Transverse colon (tissue), 3 donors: ENCODE measurements at regions not wholly inside any gene's neighbourhood (a gene's known extent, or its start where the extent isn't known, plus 50 kb on each side); places are given as distances from the start of the nearest gene placed in this dataset.

Experiments
- EP300 ChIP-seq: sonication (generic); formaldehyde crosslinking; IDR thresholded peaks from one replicate; pipeline ENCODE4 v1.6.1; 2017; ENCODE audit warnings: antibody characterized with exemption, low read depth
- TF ChIP-seq, protein P1 (sequence below), 5 experiments: fragments of 200-600 bp in 3 of 5; fragments of 450-650 bp in 2 of 5; sonication (generic) in 3 of 5; IDR thresholded peaks; 1 replicate in 2 of 5; 2 replicates in 3 of 5; pipeline ENCODE4 v1.5.1; 2016 to 2017; ENCODE audit warnings: antibody characterized with exemption in 5 of 5, inconsistent platforms in 3 of 5, mild to moderate bottlenecking in 2 of 5, moderate library complexity in 1 of 5

DNA sequence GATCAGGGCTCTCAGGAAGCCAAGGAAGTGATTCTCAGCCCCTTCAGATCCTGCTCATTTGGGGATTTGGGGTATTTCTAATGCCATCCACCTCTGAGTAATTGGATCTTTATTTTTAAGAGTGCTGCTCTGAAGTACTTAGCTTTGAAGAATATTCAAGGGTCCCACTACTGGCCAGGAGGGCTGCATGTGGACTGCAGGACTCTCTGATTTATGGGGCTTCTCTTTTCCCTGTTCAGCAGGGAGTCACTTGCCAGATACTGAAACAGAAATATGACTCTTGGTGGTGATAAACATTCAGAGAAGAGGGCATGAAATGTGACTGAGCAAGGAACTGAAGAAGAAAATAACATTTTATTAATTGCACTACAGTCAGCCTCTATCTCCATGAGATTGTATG, 138.5 kb downstream of the MTX2 start:
- TF ChIP-seq, protein P1, sequence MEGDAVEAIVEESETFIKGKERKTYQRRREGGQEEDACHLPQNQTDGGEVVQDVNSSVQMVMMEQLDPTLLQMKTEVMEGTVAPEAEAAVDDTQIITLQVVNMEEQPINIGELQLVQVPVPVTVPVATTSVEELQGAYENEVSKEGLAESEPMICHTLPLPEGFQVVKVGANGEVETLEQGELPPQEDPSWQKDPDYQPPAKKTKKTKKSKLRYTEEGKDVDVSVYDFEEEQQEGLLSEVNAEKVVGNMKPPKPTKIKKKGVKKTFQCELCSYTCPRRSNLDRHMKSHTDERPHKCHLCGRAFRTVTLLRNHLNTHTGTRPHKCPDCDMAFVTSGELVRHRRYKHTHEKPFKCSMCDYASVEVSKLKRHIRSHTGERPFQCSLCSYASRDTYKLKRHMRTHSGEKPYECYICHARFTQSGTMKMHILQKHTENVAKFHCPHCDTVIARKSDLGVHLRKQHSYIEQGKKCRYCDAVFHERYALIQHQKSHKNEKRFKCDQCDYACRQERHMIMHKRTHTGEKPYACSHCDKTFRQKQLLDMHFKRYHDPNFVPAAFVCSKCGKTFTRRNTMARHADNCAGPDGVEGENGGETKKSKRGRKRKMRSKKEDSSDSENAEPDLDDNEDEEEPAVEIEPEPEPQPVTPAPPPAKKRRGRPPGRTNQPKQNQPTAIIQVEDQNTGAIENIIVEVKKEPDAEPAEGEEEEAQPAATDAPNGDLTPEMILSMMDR (IDR thresholded peaks at IDR 0.05): no peak
- TF ChIP-seq EP300: no peak
